HepG2 (cell line): ENCODE measurements at regions not wholly inside any gene's neighbourhood (a gene's known extent, or its start where the extent isn't known, plus 50 kb on each side); places are given as distances from the start of the nearest gene placed in this dataset.

Experiments
- ATAC-seq: fragments of 200-7000 bp; cut with Tn5 transposase; 3 replicates; pipeline ENCODE4 v1.9.1; 2020; ENCODE audit warnings: mild to moderate bottlenecking, moderate library complexity
- BruUV-seq: library from RNA; stranded (reverse); fragments of 400-500 nt; replicated peaks from 2 replicates; lab custom pipeline; 2021; lab: Mats Ljungman, UMichigan
- CTCF ChIA-PET: fragments of 300-600 bp; formaldehyde crosslinking; extraction: SDS; loops from one replicate; lab custom pipeline; 2021; ENCODE audit warnings: low total read pairs, inconsistent platforms, low intra/inter-chr PET ratio; lab: Yijun Ruan, JAX
- POLR2A ChIA-PET: fragments of 350-600 bp; sonication (Branson Sonifier 250); formaldehyde crosslinking; loops from one replicate; lab custom pipeline; 2020; ENCODE audit warnings: antibody characterized with exemption, inconsistent platforms; lab: Yijun Ruan, JAX
- DNase-seq: peaks from one replicate; pipeline ENCODE4 v3.0.0-alpha.2; 2015; ENCODE audit warnings: low spot score
- FAIRE-seq: peaks from 3 replicates; lab custom pipeline; 2011; peaks lifted over from hg19 to GRCh38; lab: Jason Lieb, UNC
- H2AFZ ChIP-seq: one replicate; pipeline ENCODE4 v1.6.1; 2011; ENCODE audit warnings: low read length, inconsistent platforms
- H3K27ac ChIP-seq: fragments of 300-600 bp; 3 replicates; pipeline ENCODE4 v1.8.0; 2011; ENCODE audit warnings: mixed run types, mild to moderate bottlenecking, mixed read lengths, low read length, inconsistent platforms; ENCODE audit not compliant: insufficient read depth; ENCODE audit errors: extremely low read length
- H3K27me3 ChIP-seq, 2 experiments: fragments of 200-600 bp in 1 of 2; 2 replicates in 1 of 2; 3 replicates in 1 of 2; pipeline versions ENCODE4 v1.6.0 to v1.8.0; 2011; ENCODE audit warnings: low read length in 2 of 2, mild to moderate bottlenecking in 2 of 2, moderate library complexity in 2 of 2, inconsistent platforms in 1 of 2; ENCODE audit not compliant: insufficient read depth in 2 of 2, control insufficient read depth in 1 of 2
- H3K36me3 ChIP-seq, 2 experiments: fragments of 200-600 bp in 1 of 2; replicated peaks in 1 of 2; 2 replicates in 1 of 2; 3 replicates in 1 of 2; pipeline versions ENCODE4 v1.5.1 to v1.8.0; 2011; ENCODE audit warnings: low read length in 2 of 2, inconsistent platforms in 1 of 2; ENCODE audit not compliant: insufficient read depth in 2 of 2, control insufficient read depth in 1 of 2
- H3K4me1 ChIP-seq: 2 replicates; pipeline ENCODE4 v1.5.1; 2012; ENCODE audit warnings: low read length, inconsistent platforms; ENCODE audit not compliant: insufficient read depth
- H3K4me2 ChIP-seq: 2 replicates; pipeline ENCODE4 v1.6.0; 2011; ENCODE audit warnings: low read depth, low read length, inconsistent platforms
- H3K4me3 ChIP-seq, 3 experiments: fragments of 200-600 bp in 1 of 3; sonication (generic), shearing (Covaris generic) in 1 of 3; replicated peaks in 1 of 3; 2 replicates each; pipeline ENCODE4 v1.5.1; 2011 to 2016; ENCODE audit warnings: low read length in 3 of 3, inconsistent platforms in 2 of 3, low read depth in 2 of 3, mild to moderate bottlenecking in 2 of 3, control low read depth in 1 of 3, mixed read lengths in 1 of 3; ENCODE audit not compliant: insufficient read depth in 1 of 3
- H3K79me2 ChIP-seq: one replicate; pipeline ENCODE4 v1.6.1; 2011; ENCODE audit warnings: low read length, inconsistent platforms; ENCODE audit not compliant: insufficient read depth
- H3K9ac ChIP-seq: 2 replicates; pipeline ENCODE4 v1.6.0; 2011; ENCODE audit warnings: mild to moderate bottlenecking, low read depth, low read length, inconsistent platforms; ENCODE audit not compliant: insufficient read depth
- H3K9me3 ChIP-seq: 2 replicates; pipeline ENCODE4 v1.5.1; 2012; ENCODE audit warnings: mild to moderate bottlenecking, low read length
- H4K20me1 ChIP-seq: 2 replicates; pipeline ENCODE4 v1.6.0; 2011; ENCODE audit warnings: inconsistent platforms, mild to moderate bottlenecking, low read length, moderate library complexity; ENCODE audit not compliant: insufficient read depth
- ATAD3A ChIP-seq: sonication (generic); formaldehyde crosslinking; IDR thresholded peaks from 2 replicates; pipeline ENCODE4 v1.4.0; 2020; ENCODE audit warnings: missing genetic modification reagents
- ATF3 ChIP-seq: sonication (generic); formaldehyde crosslinking; IDR thresholded peaks from 2 replicates; pipeline ENCODE4 v1.4.0; 2020; ENCODE audit warnings: missing genetic modification reagents
- BHLHE40 ChIP-seq: IDR thresholded peaks from 2 replicates; pipeline ENCODE4 v1.6.1; 2011; ENCODE audit warnings: low read length, improper control_type of control experiment
- CBX5 ChIP-seq: sonication (generic); formaldehyde crosslinking; IDR thresholded peaks from 2 replicates; pipeline ENCODE4 v1.4.0; 2020; ENCODE audit warnings: missing genetic modification reagents, borderline replicate concordance
- HNRNPH1 ChIP-seq: fragments of 200-400 bp; formaldehyde crosslinking; optimal IDR thresholded peaks from 2 replicates; pipeline ENCODE3; 2017; ENCODE audit warnings: mild to moderate bottlenecking, low read depth, low read length
- MNT ChIP-seq: fragments of 450-650 bp; IDR thresholded peaks from 2 replicates; pipeline ENCODE4 v1.6.1; 2016
- SRF ChIP-seq: IDR thresholded peaks from 2 replicates; pipeline ENCODE4 v1.6.1; 2011; ENCODE audit warnings: mild to moderate bottlenecking, low read depth, low read length, moderate library complexity
- SUZ12 ChIP-seq: fragments of 150-350 bp; IDR thresholded peaks from 2 replicates; pipeline ENCODE4 v1.6.1; 2014; ENCODE audit warnings: low read depth, low read length
- WGBS: methylation state at CpG from one replicate; pipeline ENCODE4 v1.1.6; 2017; ENCODE audit warnings: low lambda C conversion rate; 5-methylcytosine and 5-hydroxymethylcytosine counted together
- in situ Hi-C: cut with HindIII; loops from 2 replicates; pipeline ENCODE4 v1.10.0; 2017; ENCODE audit warnings: low pct_unique_long_range_greater_than_20kb; ENCODE audit not compliant: extremely low pct_ligation_motif_present
- intact Hi-C: fragments of 100-400 bp; cut with micrococcal nuclease; formaldehyde crosslinking; loops from one replicate; pipeline ENCODE4 v1.10.0; 2022; ENCODE audit not compliant: unreplicated experiment

- no peaks in the 10 kb centered on the region for H3K36me3 ChIP-seq
- ChIA-PET POLR2A (no interaction called here), CTCF (no interaction called here)
- H3K4me3 ChIP-seq, result no peak overlapping the region
- no peaks in the 10 kb centered on the region for H4K20me1 ChIP-seq
- no peak overlapping the region for H2AFZ ChIP-seq
- H3K4me2 ChIP-seq, result no peak overlapping the region
- no peaks in the 10 kb centered on the region for H3K79me2 ChIP-seq
- peaks cover 6 to 16% of the 10 kb centered on the region in 2 experiments; a peak in 2 of 5 replicates for H3K27me3 ChIP-seq
- DNase-seq (no peak), ATAC-seq (no peak), FAIRE-seq (no peak)
- under 1% methylated on average over 13 of the region's 24 CpGs for WGBS
- no peak overlapping the region for H3K27ac ChIP-seq
- BruUV-seq, result no TSS peak
- no peak overlapping the region for H3K9ac ChIP-seq
- H3K4me1 ChIP-seq, result no peaks in the 10 kb centered on the region
- intact Hi-C loops, result no loop called here
- TF ChIP-seq HNRNPH1 (no peak), ATAD3A (CRISPR knock-in tag) (no peak), ATF3 (CRISPR knock-in tag) (no peak), SRF (no peak)
- no peaks in the 10 kb centered on the region for H3K9me3 ChIP-seq
- in situ Hi-C loops, result no loop called here
Observed at GRCh38 chr1:5661196-5662085, 330.8 kb downstream of the NPHP4 start.

GRCh38 chr1:5660141-5660935 is 331.9 kb downstream of the NPHP4 start:
- CTCF ChIA-PET, result no interaction called here
- no peaks in the 10 kb centered on the region for H3K79me2 ChIP-seq
- POLR2A ChIA-PET, result no interaction called here
- no peak for ATAC-seq
- H3K4me2 ChIP-seq, result no peak overlapping the region
- FAIRE-seq, result no peak
- H3K4me3 ChIP-seq, result no peak overlapping the region
- no peak overlapping the region for H3K9ac ChIP-seq
- H3K36me3 ChIP-seq, result no peaks in the 10 kb centered on the region
- H3K27ac ChIP-seq, result no peak overlapping the region
- no peak overlapping the region for H2AFZ ChIP-seq
- peaks cover 6 to 16% of the 10 kb centered on the region in 2 experiments; a peak in 2 of 5 replicates for H3K27me3 ChIP-seq
- 21% methylated on average over 10 of the region's 13 CpGs for WGBS
- in situ Hi-C loops (no loop called here), intact Hi-C loops (no loop called here)
- no peaks in the 10 kb centered on the region for H3K4me1 ChIP-seq
- no peaks in the 10 kb centered on the region for H4K20me1 ChIP-seq
- TF ChIP-seq CBX5 (CRISPR knock-in tag) (no peak), MNT (peak; percentile 98), BHLHE40 (peak; percentile 69), SUZ12 (no peak)
- TF ChIP-seq, all 625 proteins: peak for 2
- DNase-seq, result no peak
- no TSS peak for BruUV-seq
- no peaks in the 10 kb centered on the region for H3K9me3 ChIP-seq
